ENCODE measurements at regions not wholly inside any gene's neighbourhood (a gene's known extent, or its start where the extent isn't known, plus 50 kb on each side); places are given as distances from the start of the nearest gene placed in this dataset.
"Not testable (repeated sequence)": the region's sequence is repeated elsewhere in the genome, so short reads cannot be mapped to it uniquely, and the experiment has no call there.

GRCh38 chr6:75012018-75012417, 193.8 kb downstream of the COL12A1 start (continued):
- TF ChIP-seq, protein P1, sequence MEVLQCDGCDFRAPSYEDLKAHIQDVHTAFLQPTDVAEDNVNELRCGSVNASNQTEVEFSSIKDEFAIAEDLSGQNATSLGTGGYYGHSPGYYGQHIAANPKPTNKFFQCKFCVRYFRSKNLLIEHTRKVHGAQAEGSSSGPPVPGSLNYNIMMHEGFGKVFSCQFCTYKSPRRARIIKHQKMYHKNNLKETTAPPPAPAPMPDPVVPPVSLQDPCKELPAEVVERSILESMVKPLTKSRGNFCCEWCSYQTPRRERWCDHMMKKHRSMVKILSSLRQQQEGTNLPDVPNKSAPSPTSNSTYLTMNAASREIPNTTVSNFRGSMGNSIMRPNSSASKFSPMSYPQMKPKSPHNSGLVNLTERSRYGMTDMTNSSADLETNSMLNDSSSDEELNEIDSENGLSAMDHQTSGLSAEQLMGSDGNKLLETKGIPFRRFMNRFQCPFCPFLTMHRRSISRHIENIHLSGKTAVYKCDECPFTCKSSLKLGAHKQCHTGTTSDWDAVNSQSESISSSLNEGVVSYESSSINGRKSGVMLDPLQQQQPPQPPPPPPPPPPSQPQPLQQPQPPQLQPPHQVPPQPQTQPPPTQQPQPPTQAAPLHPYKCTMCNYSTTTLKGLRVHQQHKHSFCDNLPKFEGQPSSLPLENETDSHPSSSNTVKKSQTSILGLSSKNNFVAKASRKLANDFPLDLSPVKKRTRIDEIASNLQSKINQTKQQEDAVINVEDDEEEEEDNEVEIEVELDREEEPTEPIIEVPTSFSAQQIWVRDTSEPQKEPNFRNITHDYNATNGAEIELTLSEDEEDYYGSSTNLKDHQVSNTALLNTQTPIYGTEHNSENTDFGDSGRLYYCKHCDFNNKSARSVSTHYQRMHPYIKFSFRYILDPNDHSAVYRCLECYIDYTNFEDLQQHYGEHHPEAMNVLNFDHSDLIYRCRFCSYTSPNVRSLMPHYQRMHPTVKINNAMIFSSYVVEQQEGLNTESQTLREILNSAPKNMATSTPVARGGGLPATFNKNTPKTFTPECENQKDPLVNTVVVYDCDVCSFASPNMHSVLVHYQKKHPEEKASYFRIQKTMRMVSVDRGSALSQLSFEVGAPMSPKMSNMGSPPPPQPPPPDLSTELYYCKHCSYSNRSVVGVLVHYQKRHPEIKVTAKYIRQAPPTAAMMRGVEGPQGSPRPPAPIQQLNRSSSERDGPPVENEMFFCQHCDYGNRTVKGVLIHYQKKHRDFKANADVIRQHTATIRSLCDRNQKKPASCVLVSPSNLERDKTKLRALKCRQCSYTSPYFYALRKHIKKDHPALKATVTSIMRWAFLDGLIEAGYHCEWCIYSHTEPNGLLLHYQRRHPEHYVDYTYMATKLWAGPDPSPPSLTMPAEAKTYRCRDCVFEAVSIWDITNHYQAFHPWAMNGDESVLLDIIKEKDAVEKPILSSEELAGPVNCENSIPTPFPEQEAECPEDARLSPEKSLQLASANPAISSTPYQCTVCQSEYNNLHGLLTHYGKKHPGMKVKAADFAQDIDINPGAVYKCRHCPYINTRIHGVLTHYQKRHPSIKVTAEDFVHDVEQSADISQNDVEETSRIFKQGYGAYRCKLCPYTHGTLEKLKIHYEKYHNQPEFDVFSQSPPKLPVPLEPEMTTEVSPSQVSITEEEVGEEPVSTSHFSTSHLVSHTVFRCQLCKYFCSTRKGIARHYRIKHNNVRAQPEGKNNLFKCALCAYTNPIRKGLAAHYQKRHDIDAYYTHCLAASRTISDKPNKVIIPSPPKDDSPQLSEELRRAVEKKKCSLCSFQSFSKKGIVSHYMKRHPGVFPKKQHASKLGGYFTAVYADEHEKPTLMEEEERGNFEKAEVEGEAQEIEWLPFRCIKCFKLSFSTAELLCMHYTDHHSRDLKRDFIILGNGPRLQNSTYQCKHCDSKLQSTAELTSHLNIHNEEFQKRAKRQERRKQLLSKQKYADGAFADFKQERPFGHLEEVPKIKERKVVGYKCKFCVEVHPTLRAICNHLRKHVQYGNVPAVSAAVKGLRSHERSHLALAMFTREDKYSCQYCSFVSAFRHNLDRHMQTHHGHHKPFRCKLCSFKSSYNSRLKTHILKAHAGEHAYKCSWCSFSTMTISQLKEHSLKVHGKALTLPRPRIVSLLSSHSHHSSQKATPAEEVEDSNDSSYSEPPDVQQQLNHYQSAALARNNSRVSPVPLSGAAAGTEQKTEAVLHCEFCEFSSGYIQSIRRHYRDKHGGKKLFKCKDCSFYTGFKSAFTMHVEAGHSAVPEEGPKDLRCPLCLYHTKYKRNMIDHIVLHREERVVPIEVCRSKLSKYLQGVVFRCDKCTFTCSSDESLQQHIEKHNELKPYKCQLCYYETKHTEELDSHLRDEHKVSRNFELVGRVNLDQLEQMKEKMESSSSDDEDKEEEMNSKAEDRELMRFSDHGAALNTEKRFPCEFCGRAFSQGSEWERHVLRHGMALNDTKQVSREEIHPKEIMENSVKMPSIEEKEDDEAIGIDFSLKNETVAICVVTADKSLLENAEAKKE (CRISPR knock-in tag; IDR thresholded peaks at IDR 0.05) = no peak

DNA sequence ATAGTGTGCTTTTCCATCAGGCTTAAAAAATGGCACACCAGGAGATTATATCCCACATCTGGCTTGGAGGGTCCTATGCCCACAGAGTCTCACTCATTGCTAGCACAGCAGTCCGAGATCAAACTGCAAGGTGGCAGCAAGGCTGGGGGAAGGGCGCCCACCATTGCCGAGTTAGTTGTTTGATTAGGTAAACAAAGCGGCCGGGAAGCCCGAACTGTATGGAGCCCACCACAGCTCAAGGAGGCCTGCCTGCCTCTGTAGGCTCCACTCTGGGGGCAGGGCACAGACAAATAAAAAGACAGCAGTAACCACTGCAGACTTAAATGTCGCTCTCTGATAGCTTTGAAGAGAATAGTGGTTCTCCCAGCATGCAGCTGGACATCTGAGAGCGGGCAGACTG, 201.9 kb downstream of the COL12A1 start:
- H3K4me3 Mint-ChIP-seq; H3K27me3 ChIP-seq (ENCODE audit: insufficient read depth); H3F3A ChIP-seq (replicated peaks; ENCODE audit: low read depth); H2AFZ ChIP-seq; H3K27me3 Mint-ChIP-seq (ENCODE audit: insufficient read depth, low read depth, poor library complexity); H3K4me2 ChIP-seq; H3K36me3 ChIP-seq (ENCODE audit: insufficient read depth); H3K4me1 ChIP-seq (ENCODE audit: insufficient read depth); H3K27ac ChIP-seq (ENCODE audit: low read depth); H3K79me2 ChIP-seq (replicated peaks; ENCODE audit: insufficient read depth); ATAC-seq; H3K4me1 Mint-ChIP-seq; H3K27ac Mint-ChIP-seq; H4K20me1 ChIP-seq (replicated peaks; ENCODE audit: insufficient read depth); H3K4me3 ChIP-seq; H3K9me2 ChIP-seq (ENCODE audit: insufficient read depth); DNase-seq (ENCODE audit: low spot score): not testable (repeated sequence)
- Mint-ChIP-seq H3K9me3 (peaks cover 43% of the 10 kb centered on the region), H3K36me3 (ENCODE audit: low read depth) (peaks cover 16% of the 10 kb centered on the region; the same call in 2 of the 3 replicates)

DNA sequence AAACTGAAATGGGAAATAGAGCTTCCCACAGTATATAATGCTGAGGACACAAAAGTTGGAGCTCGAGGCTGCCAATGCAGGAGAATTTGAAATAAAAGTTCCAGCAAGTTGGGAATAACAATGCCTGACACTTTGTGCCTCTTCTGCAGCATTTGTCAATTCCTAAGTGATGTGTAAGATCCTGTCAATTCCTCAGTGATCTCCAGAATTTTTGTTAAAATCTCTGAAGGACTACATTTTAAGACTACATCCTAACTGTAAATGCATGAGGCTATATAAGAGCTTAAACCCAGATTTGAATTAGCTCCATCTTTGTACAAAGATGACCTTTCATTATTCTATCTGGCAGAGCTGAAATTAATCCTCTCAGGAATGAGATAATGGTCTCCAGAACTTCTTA, 208.2 kb downstream of the COL12A1 start:
- Mint-ChIP-seq H3K27me3 (ENCODE audit: insufficient read depth, low read depth, poor library complexity) (peaks cover 2% of the 10 kb centered on the region), H3K9me3 (peaks cover 14% of the 10 kb centered on the region; the same call in 2 of the 3 replicates), H3K27ac (no peak overlapping the region), H3K4me1 (peaks cover 8% of the 10 kb centered on the region), H3K36me3 (ENCODE audit: low read depth) (no peaks in the 10 kb centered on the region), H3K4me3 (no peak overlapping the region)
- no peak for DNase-seq (ENCODE audit: low spot score)
- no peak for ATAC-seq
- Histone ChIP-seq H3K36me3 (ENCODE audit: insufficient read depth) (no peaks in the 10 kb centered on the region), H3K4me1 (ENCODE audit: insufficient read depth) (peaks cover 18% of the 10 kb centered on the region), H2AFZ (no peak overlapping the region), H3K4me2 (no peak overlapping the region), H3K9me2 (ENCODE audit: insufficient read depth) (peaks cover 6% of the 10 kb centered on the region; the same call in 1 of the 2 replicates), H4K20me1 (replicated peaks; ENCODE audit: insufficient read depth) (no peaks in the 10 kb centered on the region), H3K79me2 (replicated peaks; ENCODE audit: insufficient read depth) (no peaks in the 10 kb centered on the region), H3K27me3 (ENCODE audit: insufficient read depth) (no peaks in the 10 kb centered on the region), H3K4me3 (no peak overlapping the region), H3K27ac (ENCODE audit: low read depth) (no peak overlapping the region), H3F3A (replicated peaks; ENCODE audit: low read depth) (no peaks in the 10 kb centered on the region)
- TF ChIP-seq, protein P2, sequence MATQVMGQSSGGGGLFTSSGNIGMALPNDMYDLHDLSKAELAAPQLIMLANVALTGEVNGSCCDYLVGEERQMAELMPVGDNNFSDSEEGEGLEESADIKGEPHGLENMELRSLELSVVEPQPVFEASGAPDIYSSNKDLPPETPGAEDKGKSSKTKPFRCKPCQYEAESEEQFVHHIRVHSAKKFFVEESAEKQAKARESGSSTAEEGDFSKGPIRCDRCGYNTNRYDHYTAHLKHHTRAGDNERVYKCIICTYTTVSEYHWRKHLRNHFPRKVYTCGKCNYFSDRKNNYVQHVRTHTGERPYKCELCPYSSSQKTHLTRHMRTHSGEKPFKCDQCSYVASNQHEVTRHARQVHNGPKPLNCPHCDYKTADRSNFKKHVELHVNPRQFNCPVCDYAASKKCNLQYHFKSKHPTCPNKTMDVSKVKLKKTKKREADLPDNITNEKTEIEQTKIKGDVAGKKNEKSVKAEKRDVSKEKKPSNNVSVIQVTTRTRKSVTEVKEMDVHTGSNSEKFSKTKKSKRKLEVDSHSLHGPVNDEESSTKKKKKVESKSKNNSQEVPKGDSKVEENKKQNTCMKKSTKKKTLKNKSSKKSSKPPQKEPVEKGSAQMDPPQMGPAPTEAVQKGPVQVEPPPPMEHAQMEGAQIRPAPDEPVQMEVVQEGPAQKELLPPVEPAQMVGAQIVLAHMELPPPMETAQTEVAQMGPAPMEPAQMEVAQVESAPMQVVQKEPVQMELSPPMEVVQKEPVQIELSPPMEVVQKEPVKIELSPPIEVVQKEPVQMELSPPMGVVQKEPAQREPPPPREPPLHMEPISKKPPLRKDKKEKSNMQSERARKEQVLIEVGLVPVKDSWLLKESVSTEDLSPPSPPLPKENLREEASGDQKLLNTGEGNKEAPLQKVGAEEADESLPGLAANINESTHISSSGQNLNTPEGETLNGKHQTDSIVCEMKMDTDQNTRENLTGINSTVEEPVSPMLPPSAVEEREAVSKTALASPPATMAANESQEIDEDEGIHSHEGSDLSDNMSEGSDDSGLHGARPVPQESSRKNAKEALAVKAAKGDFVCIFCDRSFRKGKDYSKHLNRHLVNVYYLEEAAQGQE (IDR thresholded peaks at IDR 0.05; ENCODE audit: unreplicated experiment) = no peak
- no peak for TF ChIP-seq CTCF (conservative IDR thresholded peaks at IDR 0.05; ENCODE audit: low read depth in 2 of 2)
- TF ChIP-seq, protein P3, sequence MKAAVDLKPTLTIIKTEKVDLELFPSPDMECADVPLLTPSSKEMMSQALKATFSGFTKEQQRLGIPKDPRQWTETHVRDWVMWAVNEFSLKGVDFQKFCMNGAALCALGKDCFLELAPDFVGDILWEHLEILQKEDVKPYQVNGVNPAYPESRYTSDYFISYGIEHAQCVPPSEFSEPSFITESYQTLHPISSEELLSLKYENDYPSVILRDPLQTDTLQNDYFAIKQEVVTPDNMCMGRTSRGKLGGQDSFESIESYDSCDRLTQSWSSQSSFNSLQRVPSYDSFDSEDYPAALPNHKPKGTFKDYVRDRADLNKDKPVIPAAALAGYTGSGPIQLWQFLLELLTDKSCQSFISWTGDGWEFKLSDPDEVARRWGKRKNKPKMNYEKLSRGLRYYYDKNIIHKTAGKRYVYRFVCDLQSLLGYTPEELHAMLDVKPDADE (IDR thresholded peaks at IDR 0.05) = no peak
- no peak for TF ChIP-seq ZNF331 (CRISPR knock-in tag; IDR thresholded peaks at IDR 0.05; ENCODE audit: low read depth)
- no peak for TF ChIP-seq CREB1 (CRISPR knock-in tag; IDR thresholded peaks at IDR 0.05; ENCODE audit: low read depth)
- no peak for TF ChIP-seq ZNF114 (CRISPR knock-in tag; IDR thresholded peaks at IDR 0.05)
- no peak for TF ChIP-seq NANOG (IDR thresholded peaks at IDR 0.05; ENCODE audit: borderline replicate concordance)

Measured in GM23338 (cell line).